Mucosa of descending colon (tissue), 3 donors: ENCODE measurements at regions not wholly inside any gene's neighbourhood (a gene's known extent, or its start where the extent isn't known, plus 50 kb on each side); places are given as distances from the start of the nearest gene placed in this dataset.

Source experiments
- ATAC-seq: fragments of 200-7000 bp; cut with Tn5 transposase; one replicate; pipeline ENCODE4 v1.9.1; 2020; ENCODE audit warnings: mild to moderate bottlenecking, moderate library complexity
- DNase-seq, 3 donors: peaks; one replicate each; pipeline ENCODE4 v3.0.0-alpha.2; 2020
- H3K36me3 ChIP-seq: fragments of 200-600 bp; one replicate; pipeline ENCODE4 v1.8.0; 2021; ENCODE audit warnings: low read depth, mild to moderate bottlenecking
- H3K4me1 ChIP-seq: fragments of 200-600 bp; one replicate; pipeline ENCODE4 v1.8.0; 2021; ENCODE audit warnings: low read depth, mild to moderate bottlenecking
- H3K4me3 ChIP-seq: fragments of 200-600 bp; one replicate; pipeline ENCODE4 v1.8.0; 2021; ENCODE audit warnings: mild to moderate bottlenecking
- H3K9me3 ChIP-seq: fragments of 200-600 bp; one replicate; pipeline ENCODE4 v1.8.0; 2021; ENCODE audit warnings: mild to moderate bottlenecking
- intact Hi-C, 2 donors: fragments of 100-400 bp; cut with DNase I in 1 of 2; cut with micrococcal nuclease in 1 of 2; formaldehyde crosslinking; loops; one replicate each; pipeline versions ENCODE4 v1.11.0 to v1.11.1; 2022; cut with DNase I, micrococcal nuclease
- TF ChIP-seq, protein P1 (sequence below): fragments of 200-600 bp; IDR thresholded peaks from one replicate; pipeline ENCODE4 v1.8.0; 2022; ENCODE audit warnings: antibody characterized with exemption, mild to moderate bottlenecking
- donor health status: DM: no; HTN: no; CAD: no; lungs with moderate emphysema.
- donor health status: DM: no; HTN: no; CAD: no.
- donor health status: DM: no; HTN: yes; CAD: no.

GRCh38 chr6:56377295-56377694 is 129.9 kb upstream of the COL21A1 start:
- H3K36me3 ChIP-seq: no peaks in the 10 kb centered on the region
- intact Hi-C loops: no loop called here
- no peaks in the 10 kb centered on the region for H3K9me3 ChIP-seq
- no peak for DNase-seq
- ATAC-seq: no peak
- no peaks in the 10 kb centered on the region for H3K4me1 ChIP-seq
- TF ChIP-seq, protein P1, sequence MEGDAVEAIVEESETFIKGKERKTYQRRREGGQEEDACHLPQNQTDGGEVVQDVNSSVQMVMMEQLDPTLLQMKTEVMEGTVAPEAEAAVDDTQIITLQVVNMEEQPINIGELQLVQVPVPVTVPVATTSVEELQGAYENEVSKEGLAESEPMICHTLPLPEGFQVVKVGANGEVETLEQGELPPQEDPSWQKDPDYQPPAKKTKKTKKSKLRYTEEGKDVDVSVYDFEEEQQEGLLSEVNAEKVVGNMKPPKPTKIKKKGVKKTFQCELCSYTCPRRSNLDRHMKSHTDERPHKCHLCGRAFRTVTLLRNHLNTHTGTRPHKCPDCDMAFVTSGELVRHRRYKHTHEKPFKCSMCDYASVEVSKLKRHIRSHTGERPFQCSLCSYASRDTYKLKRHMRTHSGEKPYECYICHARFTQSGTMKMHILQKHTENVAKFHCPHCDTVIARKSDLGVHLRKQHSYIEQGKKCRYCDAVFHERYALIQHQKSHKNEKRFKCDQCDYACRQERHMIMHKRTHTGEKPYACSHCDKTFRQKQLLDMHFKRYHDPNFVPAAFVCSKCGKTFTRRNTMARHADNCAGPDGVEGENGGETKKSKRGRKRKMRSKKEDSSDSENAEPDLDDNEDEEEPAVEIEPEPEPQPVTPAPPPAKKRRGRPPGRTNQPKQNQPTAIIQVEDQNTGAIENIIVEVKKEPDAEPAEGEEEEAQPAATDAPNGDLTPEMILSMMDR: no peak
- no peak overlapping the region for H3K4me3 ChIP-seq

- no peak for ATAC-seq
- Histone ChIP-seq H3K4me3 (no peak overlapping the region), H3K4me1 (peaks cover 2% of the 10 kb centered on the region), H3K9me3 (no peaks in the 10 kb centered on the region), H3K36me3 (no peaks in the 10 kb centered on the region)
- no peak for DNase-seq
- TF ChIP-seq, protein P1: no peak
- intact Hi-C loops: no loop called here
Observed at GRCh38 chr6:56375806-56376205, 128.4 kb upstream of the COL21A1 start.

GRCh38 chr6:56374841-56375369 is 127.5 kb upstream of the COL21A1 start:
- Histone ChIP-seq H3K9me3 (no peaks in the 10 kb centered on the region), H3K4me1 (peaks cover 4% of the 10 kb centered on the region), H3K4me3 (no peak overlapping the region), H3K36me3 (no peaks in the 10 kb centered on the region)
- peak; percentile 43 for ATAC-seq
- DNase-seq: no peak
- TF ChIP-seq, protein P1: no peak
- intact Hi-C loops: no loop called here

GRCh38 chr6:56372406-56372995 is 125.1 kb upstream of the COL21A1 start:
- Histone ChIP-seq H3K36me3 (no peaks in the 10 kb centered on the region), H3K4me3 (no peak overlapping the region), H3K4me1 (peaks cover 4% of the 10 kb centered on the region), H3K9me3 (no peaks in the 10 kb centered on the region)
- DNase-seq (no peak), ATAC-seq (no peak)
- intact Hi-C loops: no loop called here
- TF ChIP-seq, protein P1: no peak

DNA sequence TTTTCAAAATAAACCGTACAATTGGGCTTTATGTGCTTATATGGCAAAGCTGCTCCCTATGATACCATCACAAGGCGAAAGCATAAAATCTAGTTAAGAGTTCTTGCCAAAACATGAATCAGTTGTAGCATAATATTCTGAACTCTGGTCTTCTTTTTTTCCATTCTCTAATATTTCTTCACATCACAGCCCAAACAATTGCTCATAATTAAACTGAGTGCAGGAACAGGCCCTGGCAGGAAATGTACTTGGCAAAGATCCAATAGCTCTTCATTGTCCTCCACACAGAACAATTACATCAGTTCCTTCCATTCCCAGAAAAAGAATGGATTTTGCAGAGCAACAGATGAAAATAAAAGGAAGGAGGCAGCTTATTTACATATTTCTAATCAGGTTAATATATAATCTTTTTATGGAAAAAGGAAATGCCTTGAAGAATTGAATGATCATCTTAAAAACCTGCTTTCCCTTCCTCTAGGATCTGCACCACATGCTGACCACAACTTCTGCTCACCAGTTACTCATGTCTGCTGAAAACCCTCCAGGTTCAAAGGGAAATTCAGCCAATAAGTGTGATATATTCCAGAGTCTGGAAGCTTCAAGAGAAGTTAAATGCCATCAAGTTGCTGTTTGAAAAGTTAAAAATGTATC is 123.3 kb upstream of the COL21A1 start:
- H3K4me3 ChIP-seq: no peak overlapping the region
- peaks cover 4% of the 10 kb centered on the region for H3K4me1 ChIP-seq
- TF ChIP-seq, protein P1: no peak
- no peaks in the 10 kb centered on the region for H3K9me3 ChIP-seq
- intact Hi-C loops: no loop called here
- H3K36me3 ChIP-seq: no peaks in the 10 kb centered on the region
- ATAC-seq (peak; percentile 58), DNase-seq (peak in 1 of 3 donors; percentile 53)
